Caki2 (cell line): ENCODE measurements at regions not wholly inside any gene's neighbourhood (a gene's known extent, or its start where the extent isn't known, plus 50 kb on each side); places are given as distances from the start of the nearest gene placed in this dataset.
"Not testable (repeated sequence)": the region's sequence is repeated elsewhere in the genome, so short reads cannot be mapped to it uniquely, and the experiment has no call there.

Source experiments
- DNase-seq: peaks from one replicate; pipeline ENCODE4 v3.0.0-alpha.2; 2015; ENCODE audit warnings: low read depth
- in situ Hi-C: cut with HindIII; loops from 2 replicates; pipeline ENCODE4 v1.10.0; 2016; ENCODE audit warnings: low sequenced_read_pairs, low pct_unique_long_range_greater_than_20kb, mixed read lengths

DNA sequence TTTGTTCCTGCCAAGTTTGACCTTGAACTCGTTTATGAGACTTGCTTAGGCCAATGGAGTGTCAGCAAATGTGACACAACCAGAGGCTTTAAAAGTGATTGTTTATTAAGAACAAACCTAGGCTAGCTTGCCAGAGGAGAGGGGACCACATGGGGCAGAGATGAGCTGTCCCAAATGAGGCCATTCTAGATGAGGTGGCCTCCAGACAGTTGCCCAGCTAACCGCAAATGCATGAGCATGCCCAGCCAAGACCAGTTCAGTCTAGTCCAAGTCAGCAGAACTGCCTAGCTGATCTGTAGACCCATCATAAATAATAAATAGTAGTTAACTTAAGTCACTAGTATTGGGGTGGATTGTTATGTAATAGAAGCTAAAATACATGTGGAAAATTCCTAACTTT is 172.8 kb upstream of the DYRK2 start:
- no peak for DNase-seq
- in situ Hi-C loops: no loop called here

GRCh38 chr12:67477681-67478265 is 170.8 kb upstream of the DYRK2 start:
- in situ Hi-C loops: no loop called here
- no peak for DNase-seq

DNA sequence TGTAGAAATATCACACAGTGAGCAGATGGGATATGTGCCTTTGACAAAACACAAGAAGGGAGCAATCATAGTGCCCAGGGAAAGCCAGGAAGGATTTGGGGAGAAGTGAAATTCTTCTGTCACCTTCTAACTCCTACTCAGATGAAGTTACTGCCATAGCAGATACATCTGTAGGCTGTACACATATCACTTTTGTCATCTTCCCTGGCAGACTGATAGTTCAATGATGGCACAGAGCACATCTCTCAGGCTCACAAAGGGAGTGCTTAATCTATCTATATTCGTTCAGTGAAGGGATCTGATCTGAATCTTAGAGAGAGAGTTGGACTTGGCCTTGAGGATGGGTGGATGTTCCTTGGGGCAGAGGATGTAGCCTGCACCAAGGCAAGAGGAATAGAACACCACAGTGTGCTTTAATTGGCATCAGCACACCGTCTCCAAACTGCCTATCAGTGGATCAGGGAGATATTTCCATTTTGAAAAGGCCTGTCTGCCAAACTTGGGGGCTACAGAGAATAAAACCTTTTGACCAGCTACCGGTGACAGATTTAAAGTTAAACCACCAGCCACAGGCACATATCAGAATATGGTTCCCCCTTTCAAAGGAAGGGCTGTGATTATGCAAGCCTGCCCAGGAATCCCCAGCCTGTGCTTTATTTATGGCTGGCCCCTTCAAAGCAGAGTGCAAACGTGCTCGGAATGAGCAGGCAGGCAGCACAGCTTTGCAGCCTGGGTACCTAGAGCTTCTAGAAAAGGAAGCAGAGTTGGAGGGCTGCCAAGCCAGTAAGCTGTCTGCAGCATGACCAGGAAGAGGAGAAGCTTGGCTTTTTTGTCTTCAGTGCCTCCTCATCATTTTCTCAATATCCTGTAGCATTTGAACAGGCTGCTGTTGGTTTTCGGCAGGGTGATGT is 165.5 kb upstream of the DYRK2 start:
- in situ Hi-C loops: no loop called here
- no peak for DNase-seq

DNA sequence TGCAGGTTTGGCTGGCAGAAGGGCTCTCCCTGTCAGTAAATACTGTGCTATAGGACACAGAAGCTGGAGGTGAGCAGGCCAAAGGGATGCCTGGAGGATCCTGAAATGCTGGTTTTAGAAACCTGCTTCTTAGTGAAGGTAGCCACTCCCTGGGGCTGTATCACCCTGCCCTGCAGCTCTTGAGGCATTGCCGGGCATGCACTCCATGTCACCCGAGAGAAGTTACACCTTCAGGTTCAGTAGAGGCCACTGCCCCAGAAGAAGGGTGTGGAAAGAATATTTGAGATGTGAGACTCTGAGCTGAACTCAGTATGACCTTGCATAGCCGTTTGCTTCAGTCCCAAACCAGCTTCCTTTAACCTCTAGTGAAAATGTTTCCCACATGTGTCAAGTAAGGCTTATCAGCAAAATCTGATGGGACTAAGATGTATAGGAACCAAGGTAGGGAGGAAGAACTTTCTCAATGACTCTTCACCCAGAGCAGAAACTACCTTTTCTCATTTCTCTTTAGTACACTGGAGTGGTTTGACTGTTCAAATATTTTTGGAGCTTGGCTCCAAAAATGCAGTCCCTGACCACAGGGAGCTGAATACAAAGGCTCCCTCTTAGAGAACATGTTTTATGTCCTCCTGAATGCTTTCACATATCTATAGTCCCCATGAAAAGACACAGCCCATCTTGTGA is 164.5 kb upstream of the DYRK2 start:
- in situ Hi-C loops: no loop called here
- DNase-seq: no peak

GRCh38 chr12:67484791-67485480 is 163.6 kb upstream of the DYRK2 start:
- in situ Hi-C loops: no loop called here
- DNase-seq: no peak

- in situ Hi-C loops: no loop called here
- no peak for DNase-seq
These were observed 161.9 kb upstream of the DYRK2 start for GRCh38 chr12:67486671-67487070.

DNA sequence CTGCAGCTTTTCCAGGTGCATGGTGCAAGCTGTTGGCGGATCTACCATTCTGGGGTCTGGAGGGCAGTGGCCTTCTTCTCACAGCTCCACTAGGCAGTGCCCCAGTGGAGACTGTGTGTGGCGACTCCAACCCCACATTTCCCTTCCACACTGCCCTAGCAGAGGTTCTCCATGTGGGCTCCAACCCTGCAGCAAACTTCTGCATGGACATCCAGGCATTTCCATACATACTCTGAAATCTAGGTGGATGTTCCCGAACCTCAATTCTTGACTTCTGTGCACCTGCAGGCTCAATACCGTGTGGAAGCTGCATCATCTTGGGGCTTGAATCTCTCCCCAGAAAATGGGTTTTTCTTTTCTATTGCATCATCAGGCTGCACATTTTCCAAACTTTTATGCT is 160.2 kb upstream of the DYRK2 start:
- DNase-seq, in situ Hi-C loops: not testable (repeated sequence)

DNA sequence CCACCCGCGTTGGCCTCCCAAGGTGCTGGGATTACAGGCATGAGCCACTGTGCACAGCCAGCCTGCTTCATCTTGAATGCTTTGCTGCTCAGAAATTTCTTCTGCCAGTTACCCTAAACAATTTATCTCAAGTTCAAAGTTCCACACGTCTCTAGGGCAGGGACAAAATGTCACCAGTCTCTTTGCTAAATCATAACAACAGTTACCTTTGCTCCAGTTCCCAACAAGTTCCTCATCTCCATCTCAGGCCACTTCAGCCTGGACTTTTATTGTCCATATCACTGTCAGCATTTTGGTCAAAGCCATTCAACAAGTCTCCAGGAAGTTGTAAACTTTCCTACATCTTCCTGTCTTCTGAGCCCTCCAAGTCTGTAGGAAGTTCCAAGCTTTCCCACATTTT is 159.5 kb upstream of the DYRK2 start:
- no peak for DNase-seq
- in situ Hi-C loops: no loop called here

- in situ Hi-C loops: no loop called here
- no peak for DNase-seq
These were observed 152.0 kb upstream of the DYRK2 start for GRCh38 chr12:67496581-67496980.

DNA sequence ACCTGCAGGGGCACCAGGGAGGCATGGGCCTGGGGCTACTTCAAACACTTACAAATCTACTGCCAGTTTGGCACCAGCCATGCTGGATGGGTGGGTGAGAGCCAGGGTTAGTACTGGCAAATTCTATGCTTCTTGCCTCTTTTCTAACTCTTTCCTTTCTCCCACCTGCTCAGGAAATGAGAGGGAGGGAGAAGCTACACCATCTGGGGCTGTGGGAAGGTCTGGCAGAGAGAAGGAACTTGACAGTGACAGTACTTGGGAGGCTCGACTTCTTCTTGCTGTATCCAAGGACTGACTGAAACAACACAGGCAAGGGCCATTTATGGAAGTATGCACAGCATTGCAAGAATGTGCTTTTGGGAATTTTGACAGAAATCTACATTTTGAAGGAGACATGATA is 149.6 kb upstream of the DYRK2 start:
- in situ Hi-C loops: no loop called here
- DNase-seq: no peak

DNA sequence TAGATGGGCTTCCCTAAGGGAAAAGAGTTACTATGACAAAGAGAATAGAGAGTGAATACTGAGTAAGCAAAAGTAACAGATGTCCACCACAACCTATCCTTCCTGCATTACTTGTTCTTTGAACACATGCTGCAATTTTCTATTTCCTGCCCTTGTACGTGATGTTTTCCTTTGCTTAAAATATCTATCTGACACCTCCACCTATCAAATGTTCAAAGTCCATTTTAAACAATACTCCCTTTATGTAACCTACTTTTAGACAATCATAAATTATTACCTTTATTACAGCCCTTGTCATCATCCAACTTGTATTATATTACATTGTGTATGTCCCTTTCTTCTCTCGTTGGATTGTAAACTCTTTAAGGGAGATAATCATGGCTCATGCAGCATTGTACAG is 147.2 kb upstream of the DYRK2 start:
- in situ Hi-C loops: no loop called here
- no peak for DNase-seq

DNA sequence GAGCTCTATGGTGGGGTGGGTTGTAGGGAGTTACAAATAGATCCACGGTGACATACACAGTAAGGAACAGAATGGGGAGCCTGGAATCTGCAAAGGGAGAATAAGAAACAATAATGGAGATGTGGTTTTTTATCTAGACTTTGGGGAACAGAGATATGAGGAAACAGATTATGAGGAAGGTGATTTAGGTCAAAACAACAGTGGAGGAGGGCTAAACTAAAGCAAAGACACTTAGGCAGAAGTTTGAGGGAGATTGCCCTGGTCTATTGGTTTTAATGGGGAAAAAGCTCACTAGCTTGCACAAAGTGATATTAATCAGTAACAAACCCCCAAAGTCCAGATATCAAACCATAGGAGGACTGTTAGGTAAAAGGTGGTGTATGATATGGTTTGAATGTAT is 144.5 kb upstream of the DYRK2 start:
- no peak for DNase-seq
- in situ Hi-C loops: no loop called here

- in situ Hi-C loops: no loop called here
- DNase-seq: no peak
These were observed 141.8 kb upstream of the DYRK2 start for GRCh38 chr12:67506739-67507138.

DNA sequence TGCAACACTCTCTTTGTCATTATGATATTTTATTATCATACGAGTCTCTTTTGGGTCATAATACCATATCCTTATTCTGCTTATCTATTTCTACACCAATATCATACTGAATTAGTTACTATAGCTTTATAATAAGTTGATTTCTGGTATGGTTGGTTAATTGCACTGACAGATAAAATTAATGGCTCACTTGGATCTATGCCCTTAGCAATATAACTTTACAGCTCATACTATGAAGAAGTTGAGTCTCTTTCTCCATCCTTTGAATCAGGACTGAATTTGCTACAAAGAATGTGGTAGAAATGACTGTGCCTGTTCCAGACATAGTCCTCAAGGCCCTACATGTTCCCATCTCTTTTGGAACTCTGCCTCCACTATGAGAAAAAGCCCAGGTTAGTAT is 139.7 kb upstream of the DYRK2 start:
- in situ Hi-C loops: no loop called here
- no peak for DNase-seq

DNA sequence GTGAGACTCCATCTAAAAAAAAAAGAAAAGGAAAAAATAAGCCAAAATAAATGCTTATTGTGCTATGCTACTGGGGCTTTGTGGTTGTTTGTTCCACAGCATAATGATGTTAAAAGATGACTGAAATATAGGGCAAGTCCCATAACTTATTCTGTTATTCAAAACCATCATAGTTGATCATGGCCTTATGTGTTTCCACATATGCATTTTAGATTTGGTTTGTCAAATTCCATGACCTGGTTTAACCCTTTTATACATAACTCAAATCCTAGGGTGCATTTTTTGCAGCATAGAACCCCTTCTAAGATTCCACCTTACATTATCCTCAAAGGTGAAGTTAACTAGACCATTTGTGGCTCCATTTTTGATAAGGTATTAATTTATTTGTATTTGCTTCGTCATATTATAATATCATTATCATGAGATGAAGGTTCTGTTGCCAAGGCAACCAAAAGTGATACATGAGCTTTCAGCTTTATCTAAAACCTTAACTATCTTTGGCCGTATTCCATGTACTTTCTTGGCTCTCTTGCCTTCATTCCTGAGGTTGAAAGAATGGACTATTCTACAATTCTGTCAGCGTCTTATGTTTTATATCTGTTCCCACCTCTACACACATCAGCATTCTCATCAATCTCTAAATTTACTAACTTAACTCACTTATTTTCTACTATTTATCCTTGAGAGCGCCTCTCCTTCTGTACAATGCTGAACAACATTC is 138.7 kb upstream of the DYRK2 start:
- DNase-seq: no peak
- in situ Hi-C loops: no loop called here

DNA sequence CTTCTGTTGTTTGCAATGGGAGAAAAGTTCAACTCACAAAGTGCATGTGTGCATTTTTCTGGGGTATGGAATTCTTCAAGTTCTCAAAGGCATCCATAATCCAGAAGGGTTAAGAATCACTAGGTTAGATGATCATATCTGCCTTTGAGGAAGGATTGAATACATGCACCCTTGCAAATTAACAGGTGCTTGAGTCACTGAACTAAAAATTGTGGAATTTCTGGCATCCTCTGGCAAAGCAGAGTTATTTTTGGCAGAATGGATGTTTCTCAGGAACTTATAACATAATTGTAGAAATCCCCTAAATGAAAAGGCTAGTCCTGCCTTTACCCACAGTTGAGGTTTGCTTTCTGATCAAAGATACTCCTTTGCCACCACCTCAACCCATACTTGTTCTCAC is 136.5 kb upstream of the DYRK2 start:
- in situ Hi-C loops: no loop called here
- DNase-seq: no peak

- no peak for DNase-seq
- in situ Hi-C loops: no loop called here
These were observed 134.0 kb upstream of the DYRK2 start for GRCh38 chr12:67514502-67514901.

DNA sequence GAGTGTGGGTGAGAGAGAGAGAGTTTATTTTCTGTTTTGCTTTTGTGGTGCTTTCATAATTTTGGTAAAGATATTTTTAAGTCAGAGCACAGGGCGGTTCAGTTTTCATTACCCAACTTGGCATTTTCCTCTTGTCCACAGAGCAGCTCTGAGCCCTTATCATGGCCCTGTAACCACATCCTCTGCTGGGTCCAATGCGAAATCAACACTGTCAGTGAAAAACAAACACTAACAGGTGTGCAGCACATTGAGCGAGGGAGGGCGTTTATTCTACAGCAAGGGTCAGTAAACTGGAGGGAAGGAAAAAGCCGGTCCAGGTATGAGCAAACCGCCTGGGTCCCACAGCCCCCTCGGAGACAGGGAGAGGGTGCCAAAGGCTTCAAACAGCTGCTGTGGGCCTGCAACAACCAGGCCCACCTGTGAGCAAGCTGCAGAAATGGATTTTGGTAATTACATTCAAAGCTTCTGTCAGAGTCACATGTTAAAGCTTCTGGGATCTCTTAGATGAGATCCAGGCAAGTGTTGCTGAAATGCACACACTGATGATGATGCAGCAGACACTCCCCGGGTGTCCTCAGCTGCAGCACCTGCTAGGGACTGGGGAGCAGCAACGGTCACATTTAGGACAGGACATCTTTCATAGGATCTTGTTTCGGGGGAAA is 132.7 kb upstream of the DYRK2 start:
- in situ Hi-C loops: no loop called here

More for the DNA sequence above, 132.7 kb upstream of the DYRK2 start:
- DNase-seq: no peak
